Ovary (tissue), 3 donors: ENCODE measurements at regions not wholly inside any gene's neighbourhood (a gene's known extent, or its start where the extent isn't known, plus 50 kb on each side); places are given as distances from the start of the nearest gene placed in this dataset.

Experiments
- CTCF ChIP-seq, 3 donors: fragments of 450-650 bp in 2 of 3; fragments of 200-600 bp in 1 of 3; IDR thresholded peaks; one replicate each; pipeline versions ENCODE4 v1.5.1 to v1.8.0; 2016 to 2022; ENCODE audit warnings: antibody characterized with exemption in 3 of 3, mild to moderate bottlenecking in 1 of 3
- POLR2A ChIP-seq: fragments of 450-650 bp; IDR thresholded peaks from one replicate; pipeline ENCODE4 v1.6.1; 2017; ENCODE audit warnings: antibody characterized with exemption, mild to moderate bottlenecking, moderate library complexity
- donor health status: DM: no; HTN: no; CAD: no.

GRCh38 chr3:139230391-139230790, 113.4 kb upstream of the MRPS22 start:
- no peak for TF ChIP-seq CTCF (IDR thresholded peaks at IDR 0.05)
- TF ChIP-seq POLR2A, result no peak
